ENCODE measurements at regions not wholly inside any gene's neighbourhood (a gene's known extent, or its start where the extent isn't known, plus 50 kb on each side); places are given as distances from the start of the nearest gene placed in this dataset.

DNA sequence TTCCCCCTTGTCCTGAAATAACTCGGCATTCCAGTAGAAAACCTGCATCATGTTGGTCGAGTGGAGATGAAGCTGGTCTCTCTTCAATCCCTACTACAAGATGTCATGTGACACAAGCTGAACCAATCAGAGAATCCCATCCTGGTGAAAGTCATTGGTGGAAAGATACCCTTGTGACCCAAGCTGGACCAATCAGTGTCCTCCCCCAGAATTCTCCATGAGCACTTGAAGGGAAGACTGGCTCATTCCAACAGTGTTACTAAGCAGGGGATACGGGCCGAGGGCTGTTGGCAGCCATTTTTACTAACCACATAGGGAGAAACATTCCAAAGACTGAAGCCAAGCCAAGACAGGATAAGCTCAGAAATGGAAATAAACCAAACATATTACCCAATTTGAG is 298.3 kb downstream of the ICOS start:
- H4K20me1 ChIP-seq (ENCODE audit: control insufficient read depth, extremely low read depth, insufficient read depth, low read length), result no peaks in the 10 kb centered on the region
- no peak overlapping the region for H3K4me2 ChIP-seq (ENCODE audit: control insufficient read depth, extremely low read depth, insufficient read depth, low read depth, low read length)
- H2AFZ ChIP-seq (ENCODE audit: control insufficient read depth, low read length), result no peak overlapping the region
- FAIRE-seq (no peak), DNase-seq (ENCODE audit: low read depth, low spot score) (no peak)
- no peaks in the 10 kb centered on the region for H3K9me3 ChIP-seq (ENCODE audit: control insufficient read depth, low read depth, low read length)
- H3K4me1 ChIP-seq (ENCODE audit: control insufficient read depth, extremely low read depth, insufficient read depth, low read length), result no peaks in the 10 kb centered on the region
- no peak overlapping the region for H3K27ac ChIP-seq (ENCODE audit: control insufficient read depth, insufficient read depth, low read length)
- no peak overlapping the region for H3K9ac ChIP-seq (ENCODE audit: control insufficient read depth, extremely low read depth, insufficient read depth, low read length)
- H3K27me3 ChIP-seq (ENCODE audit: control insufficient read depth, extremely low read depth, insufficient read depth, low read length), result no peaks in the 10 kb centered on the region
- H3K79me2 ChIP-seq (ENCODE audit: control insufficient read depth, insufficient read depth, low read length), result no peaks in the 10 kb centered on the region
- no peak overlapping the region for H3K4me3 ChIP-seq (ENCODE audit: control insufficient read depth in 2 of 3, extremely low read depth in 1 of 3, insufficient read depth in 2 of 3, low read depth in 1 of 3, low read length in 3 of 3)
- no peak for TF ChIP-seq EZH2 (IDR thresholded peaks at IDR 0.05; ENCODE audit: low read length)
- TF ChIP-seq, protein P1, sequence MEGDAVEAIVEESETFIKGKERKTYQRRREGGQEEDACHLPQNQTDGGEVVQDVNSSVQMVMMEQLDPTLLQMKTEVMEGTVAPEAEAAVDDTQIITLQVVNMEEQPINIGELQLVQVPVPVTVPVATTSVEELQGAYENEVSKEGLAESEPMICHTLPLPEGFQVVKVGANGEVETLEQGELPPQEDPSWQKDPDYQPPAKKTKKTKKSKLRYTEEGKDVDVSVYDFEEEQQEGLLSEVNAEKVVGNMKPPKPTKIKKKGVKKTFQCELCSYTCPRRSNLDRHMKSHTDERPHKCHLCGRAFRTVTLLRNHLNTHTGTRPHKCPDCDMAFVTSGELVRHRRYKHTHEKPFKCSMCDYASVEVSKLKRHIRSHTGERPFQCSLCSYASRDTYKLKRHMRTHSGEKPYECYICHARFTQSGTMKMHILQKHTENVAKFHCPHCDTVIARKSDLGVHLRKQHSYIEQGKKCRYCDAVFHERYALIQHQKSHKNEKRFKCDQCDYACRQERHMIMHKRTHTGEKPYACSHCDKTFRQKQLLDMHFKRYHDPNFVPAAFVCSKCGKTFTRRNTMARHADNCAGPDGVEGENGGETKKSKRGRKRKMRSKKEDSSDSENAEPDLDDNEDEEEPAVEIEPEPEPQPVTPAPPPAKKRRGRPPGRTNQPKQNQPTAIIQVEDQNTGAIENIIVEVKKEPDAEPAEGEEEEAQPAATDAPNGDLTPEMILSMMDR (optimal IDR thresholded peaks at IDR 0.05 in 1 of 3, IDR thresholded peaks at IDR 0.05 in 1 of 3, conservative IDR thresholded peaks at IDR 0.05 in 1 of 3; ENCODE audit: extremely low read depth in 1 of 3, insufficient read depth in 2 of 3, low read length in 3 of 3), result no peak
- no peaks in the 10 kb centered on the region for H3K36me3 ChIP-seq (ENCODE audit: control insufficient read depth in 2 of 2, extremely low read depth in 1 of 2, insufficient read depth in 2 of 2, low read length in 2 of 2)
- dilution Hi-C loops (cut with MboI; ENCODE audit: extremely low pct_ligation_motif_present, low sequenced_read_pairs), result no loop called here
- H3K9me1 ChIP-seq (ENCODE audit: control insufficient read depth, extremely low read depth, insufficient read depth, low read length), result no peaks in the 10 kb centered on the region

DNA sequence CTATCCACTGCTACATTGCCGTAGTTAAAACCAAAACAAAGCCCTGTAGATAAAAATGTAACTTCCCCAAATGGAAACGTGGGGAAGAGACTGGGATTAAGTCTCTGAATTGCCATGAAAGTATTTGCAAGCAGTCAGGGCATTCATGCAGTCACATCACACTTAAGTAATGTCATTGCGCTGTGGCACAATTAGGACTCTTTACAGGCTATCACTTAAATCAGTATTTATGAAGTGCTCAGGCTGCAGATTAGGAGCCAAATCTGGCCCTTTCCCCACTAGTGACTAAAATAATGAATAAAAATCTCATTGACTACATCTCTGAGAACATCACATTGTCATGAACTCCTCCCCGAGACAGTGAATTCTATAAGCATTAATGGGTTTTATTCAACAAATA is 300.9 kb downstream of the ICOS start:
- no peaks in the 10 kb centered on the region for H3K9me1 ChIP-seq (ENCODE audit: control insufficient read depth, extremely low read depth, insufficient read depth, low read length)
- DNase-seq (ENCODE audit: low read depth, low spot score) (no peak), FAIRE-seq (no peak)
- H3K27ac ChIP-seq (ENCODE audit: control insufficient read depth, insufficient read depth, low read length), result no peak overlapping the region
- dilution Hi-C loops (cut with MboI; ENCODE audit: extremely low pct_ligation_motif_present, low sequenced_read_pairs), result no loop called here
- H3K4me3 ChIP-seq (ENCODE audit: control insufficient read depth in 2 of 3, extremely low read depth in 1 of 3, insufficient read depth in 2 of 3, low read depth in 1 of 3, low read length in 3 of 3), result no peak overlapping the region
- H3K4me1 ChIP-seq (ENCODE audit: control insufficient read depth, extremely low read depth, insufficient read depth, low read length), result no peaks in the 10 kb centered on the region
- no peaks in the 10 kb centered on the region for H3K79me2 ChIP-seq (ENCODE audit: control insufficient read depth, insufficient read depth, low read length)
- H4K20me1 ChIP-seq (ENCODE audit: control insufficient read depth, extremely low read depth, insufficient read depth, low read length), result no peaks in the 10 kb centered on the region
- no peaks in the 10 kb centered on the region for H3K36me3 ChIP-seq (ENCODE audit: control insufficient read depth in 2 of 2, extremely low read depth in 1 of 2, insufficient read depth in 2 of 2, low read length in 2 of 2)
- no peak overlapping the region for H3K9ac ChIP-seq (ENCODE audit: control insufficient read depth, extremely low read depth, insufficient read depth, low read length)
- no peaks in the 10 kb centered on the region for H3K9me3 ChIP-seq (ENCODE audit: control insufficient read depth, low read depth, low read length)
- no peak overlapping the region for H2AFZ ChIP-seq (ENCODE audit: control insufficient read depth, low read length)
- no peak for TF ChIP-seq EZH2 (IDR thresholded peaks at IDR 0.05; ENCODE audit: low read length)
- TF ChIP-seq, protein P1 (optimal IDR thresholded peaks at IDR 0.05 in 1 of 3, IDR thresholded peaks at IDR 0.05 in 1 of 3, conservative IDR thresholded peaks at IDR 0.05 in 1 of 3; ENCODE audit: extremely low read depth in 1 of 3, insufficient read depth in 2 of 3, low read length in 3 of 3), result no peak
- no peaks in the 10 kb centered on the region for H3K27me3 ChIP-seq (ENCODE audit: control insufficient read depth, extremely low read depth, insufficient read depth, low read length)
- no peak overlapping the region for H3K4me2 ChIP-seq (ENCODE audit: control insufficient read depth, extremely low read depth, insufficient read depth, low read depth, low read length)

All from keratinocyte (primary cell).